Type B pancreatic cell (in vitro differentiated cells): ENCODE measurements at regions not wholly inside any gene's neighbourhood (a gene's known extent, or its start where the extent isn't known, plus 50 kb on each side); places are given as distances from the start of the nearest gene placed in this dataset.

Experiments used
- DNase-seq: peaks from one replicate; pipeline ENCODE4 v3.0.0; 2021; ENCODE audit warnings: mixed read lengths; ENCODE audit not compliant: unreplicated experiment; ENCODE audit errors: extremely low spot score
- H3K27ac Mint-ChIP-seq: 2 replicates; pipeline ENCODE4 v1.8.0; 2021; ENCODE audit warnings: mild to moderate bottlenecking, mixed read lengths
- H3K27me3 Mint-ChIP-seq: 2 replicates; pipeline ENCODE4 v1.8.0; 2021; ENCODE audit warnings: mixed read lengths
- H3K36me3 Mint-ChIP-seq: 2 replicates; pipeline ENCODE4 v1.8.0; 2021; ENCODE audit warnings: mixed read lengths
- H3K4me1 Mint-ChIP-seq: one replicate; pipeline ENCODE4 v1.8.0; 2021; ENCODE audit warnings: mixed read lengths; ENCODE audit not compliant: unreplicated experiment
- H3K4me3 Mint-ChIP-seq: 2 replicates; pipeline ENCODE4 v1.8.0; 2021; ENCODE audit warnings: mild to moderate bottlenecking, mixed read lengths
- H3K9me3 Mint-ChIP-seq: 2 replicates; pipeline ENCODE4 v1.8.0; 2021; ENCODE audit warnings: mixed read lengths
- CTCF ChIP-seq: fragments of 200-600 bp; sonication (generic); conservative IDR thresholded peaks from 2 replicates; pipeline ENCODE4 v1.5.0; 2021; ENCODE audit warnings: antibody characterized with exemption, mild to moderate bottlenecking

GRCh38 chr5:89437450-89438435 is 554.8 kb upstream of the MEF2C start:
- H3K4me1 Mint-ChIP-seq: no peaks in the 10 kb centered on the region
- DNase-seq: no peak
- no peak overlapping the region for H3K4me3 Mint-ChIP-seq
- no peak for TF ChIP-seq CTCF
- no peak overlapping the region for H3K27ac Mint-ChIP-seq
- no peaks in the 10 kb centered on the region for H3K9me3 Mint-ChIP-seq
- no peaks in the 10 kb centered on the region for H3K36me3 Mint-ChIP-seq
- no peaks in the 10 kb centered on the region for H3K27me3 Mint-ChIP-seq

GRCh38 chr5:89436464-89436863 is 553.5 kb upstream of the MEF2C start:
- H3K4me3 Mint-ChIP-seq: no peak overlapping the region
- no peaks in the 10 kb centered on the region for H3K4me1 Mint-ChIP-seq
- no peaks in the 10 kb centered on the region for H3K36me3 Mint-ChIP-seq
- H3K27me3 Mint-ChIP-seq: no peaks in the 10 kb centered on the region
- no peak overlapping the region for H3K27ac Mint-ChIP-seq
- H3K9me3 Mint-ChIP-seq: no peaks in the 10 kb centered on the region
- DNase-seq: no peak
- TF ChIP-seq CTCF: no peak

- no peaks in the 10 kb centered on the region for H3K4me1 Mint-ChIP-seq
- H3K27me3 Mint-ChIP-seq: no peaks in the 10 kb centered on the region
- H3K36me3 Mint-ChIP-seq: no peaks in the 10 kb centered on the region
- no peaks in the 10 kb centered on the region for H3K9me3 Mint-ChIP-seq
- no peak for TF ChIP-seq CTCF
- DNase-seq: no peak
- no peak overlapping the region for H3K27ac Mint-ChIP-seq
- no peak overlapping the region for H3K4me3 Mint-ChIP-seq
These were observed 552.4 kb upstream of the MEF2C start for GRCh38 chr5:89435347-89435746.

- no peak for DNase-seq
- Mint-ChIP-seq H3K27me3 (no peaks in the 10 kb centered on the region), H3K27ac (no peak overlapping the region), H3K36me3 (no peaks in the 10 kb centered on the region), H3K4me1 (no peaks in the 10 kb centered on the region), H3K4me3 (no peak overlapping the region), H3K9me3 (no peaks in the 10 kb centered on the region)
- TF ChIP-seq CTCF: no peak
These were observed 545.6 kb upstream of the MEF2C start for GRCh38 chr5:89428624-89429023.

GRCh38 chr5:89425062-89425461 is 542.1 kb upstream of the MEF2C start:
- no peaks in the 10 kb centered on the region for H3K36me3 Mint-ChIP-seq
- TF ChIP-seq CTCF: no peak
- H3K4me3 Mint-ChIP-seq: no peak overlapping the region
- no peaks in the 10 kb centered on the region for H3K9me3 Mint-ChIP-seq
- no peak for DNase-seq
- H3K4me1 Mint-ChIP-seq: peaks cover 9% of the 10 kb centered on the region
- no peak overlapping the region for H3K27ac Mint-ChIP-seq
- no peaks in the 10 kb centered on the region for H3K27me3 Mint-ChIP-seq
